Activated T-cell treated with anti-CD3 and anti-CD28 coated beads, Interleukin-2, amount 50 U/mL, for 4 hours (primary cell): ENCODE measurements at regions not wholly inside any gene's neighbourhood (a gene's known extent, or its start where the extent isn't known, plus 50 kb on each side); places are given as distances from the start of the nearest gene placed in this dataset.

Experiments
- ATAC-seq, 2 donors: fragments of 200-7000 bp; cut with Tn5 transposase; one replicate each; pipeline ENCODE4 v1.10.0; 2021
- DNase-seq: peaks from one replicate; pipeline ENCODE4 v3.0.0-alpha.2; 2020
- H3K27me3 Mint-ChIP-seq: one replicate; pipeline ENCODE4 v1.8.0; 2021; ENCODE audit warnings: low read depth, mixed read lengths
- H3K36me3 Mint-ChIP-seq: one replicate; pipeline ENCODE4 v1.8.0; 2022; ENCODE audit warnings: mixed read lengths; ENCODE audit not compliant: insufficient read depth
- H3K4me1 Mint-ChIP-seq: one replicate; pipeline ENCODE4 v1.8.0; 2021; ENCODE audit warnings: low read depth, mixed read lengths
- H3K4me3 Mint-ChIP-seq: one replicate; pipeline ENCODE4 v1.8.0; 2021; ENCODE audit warnings: mild to moderate bottlenecking, moderate library complexity, mixed read lengths
- H3K9me3 Mint-ChIP-seq: one replicate; pipeline ENCODE4 v1.8.0; 2021; ENCODE audit warnings: mixed read lengths

DNA sequence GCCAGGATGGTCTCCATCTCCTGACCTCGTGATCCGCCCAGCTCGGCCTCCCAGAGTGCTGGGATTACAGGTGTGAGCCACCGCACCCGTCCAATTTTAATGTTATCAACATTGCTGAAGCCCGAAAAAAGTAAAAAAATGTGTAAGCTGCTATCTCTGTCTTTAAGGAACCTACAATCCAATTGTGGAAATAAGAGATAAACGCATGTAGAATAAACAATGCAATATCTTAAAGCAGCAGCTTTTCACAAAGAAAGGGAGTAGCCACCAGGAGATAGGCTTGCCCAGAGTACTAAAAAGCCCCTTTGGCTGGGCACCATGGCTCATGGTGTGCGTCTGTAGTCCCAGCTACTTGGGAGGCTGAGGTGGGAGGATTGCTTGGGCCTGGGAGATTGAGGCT lies 282.9 kb upstream of the LYZL1 start:
- no peak for DNase-seq
- Mint-ChIP-seq H3K9me3 (no peaks in the 10 kb centered on the region), H3K4me1 (no peaks in the 10 kb centered on the region), H3K27me3 (no peaks in the 10 kb centered on the region), H3K4me3 (no peak overlapping the region), H3K36me3 (no peaks in the 10 kb centered on the region)
- no peak for ATAC-seq

DNA sequence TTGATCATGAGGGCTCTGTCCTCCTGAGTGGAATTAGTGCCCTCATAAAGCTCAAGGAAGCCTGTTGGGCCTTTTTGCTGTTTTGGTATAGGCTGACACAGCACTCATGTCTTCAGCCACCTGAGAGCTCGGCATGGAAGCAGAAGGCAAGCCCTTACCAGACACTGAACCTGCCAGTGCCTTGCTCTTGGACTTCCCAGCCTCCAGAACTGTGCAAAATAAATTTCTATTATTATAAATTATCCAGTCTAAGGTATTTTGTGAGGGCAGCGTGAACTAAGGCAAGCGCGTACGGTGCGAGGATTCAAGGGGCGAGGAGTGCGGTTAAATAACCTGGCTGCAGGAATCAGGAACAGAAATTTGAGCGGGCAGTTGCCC lies 281.5 kb upstream of the LYZL1 start:
- Mint-ChIP-seq H3K27me3 (no peaks in the 10 kb centered on the region), H3K9me3 (no peaks in the 10 kb centered on the region), H3K4me3 (no peak overlapping the region), H3K36me3 (no peaks in the 10 kb centered on the region), H3K4me1 (no peaks in the 10 kb centered on the region)
- DNase-seq (no peak), ATAC-seq (no peak)

DNA sequence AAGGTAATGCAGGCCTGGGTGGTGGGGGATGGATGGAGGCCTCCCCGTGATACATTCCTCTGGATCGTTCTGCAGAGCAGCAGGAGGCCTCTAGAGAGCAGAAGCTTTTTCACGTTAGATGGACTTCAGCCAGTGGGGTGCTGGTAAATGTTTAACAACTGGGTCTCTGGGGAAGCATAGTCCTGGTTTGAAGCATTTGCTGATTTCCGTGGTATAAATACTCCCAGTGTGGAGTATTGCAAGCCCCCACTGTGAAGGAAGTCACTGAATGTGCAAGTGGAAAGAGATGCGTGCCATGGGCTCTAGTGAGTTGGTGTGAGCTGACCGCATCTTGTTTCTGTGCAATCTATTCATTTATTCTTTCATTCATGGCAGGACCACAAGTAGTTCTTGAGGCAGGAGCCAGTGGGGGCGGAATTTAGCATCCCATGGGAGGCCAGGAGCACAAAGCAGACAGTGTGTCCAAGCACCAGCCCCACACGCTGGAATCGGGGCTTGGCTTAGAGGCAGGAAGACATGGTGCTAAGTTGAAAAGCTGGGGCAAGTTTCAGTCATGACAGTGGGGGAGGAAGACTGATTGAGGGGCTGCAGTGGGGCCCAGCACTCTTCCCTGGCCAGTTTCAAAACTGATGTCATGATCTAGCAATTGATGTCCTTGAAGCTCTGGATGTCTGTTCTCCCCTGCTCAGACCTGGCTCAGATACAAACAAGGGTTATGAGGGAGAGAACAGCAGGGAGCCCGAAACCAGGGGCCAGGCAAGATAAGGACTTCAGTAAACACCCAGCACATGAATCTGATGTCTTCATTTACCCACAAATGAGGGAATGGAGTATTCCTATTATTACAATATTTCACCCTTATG lies 280.9 kb upstream of the LYZL1 start:
- DNase-seq (no peak), ATAC-seq (no peak)
- Mint-ChIP-seq H3K36me3 (no peaks in the 10 kb centered on the region), H3K4me1 (no peaks in the 10 kb centered on the region), H3K27me3 (no peaks in the 10 kb centered on the region), H3K9me3 (no peaks in the 10 kb centered on the region), H3K4me3 (no peak overlapping the region)

DNA sequence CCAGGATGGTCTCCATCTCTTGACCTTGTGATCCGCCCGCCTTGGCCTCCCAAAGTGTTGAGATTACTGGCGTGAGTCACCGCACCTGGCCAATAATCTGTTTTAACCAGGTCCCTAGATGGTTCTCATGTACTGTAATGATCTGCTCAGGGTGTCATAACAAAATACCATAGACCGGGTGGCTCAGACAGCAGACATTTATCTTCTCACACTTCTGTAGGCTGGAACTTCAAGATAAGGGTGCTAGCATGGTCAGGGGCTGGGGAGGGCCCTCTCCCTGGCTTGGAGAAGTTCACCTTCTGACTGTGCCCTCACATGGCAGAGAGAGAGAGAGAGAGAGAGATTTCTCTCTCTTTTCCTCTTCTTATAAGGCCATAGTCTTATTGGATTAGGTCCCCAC lies 279.4 kb upstream of the LYZL1 start:
- H3K36me3 Mint-ChIP-seq = no peaks in the 10 kb centered on the region
- DNase-seq (no peak), ATAC-seq (no peak)
- H3K4me1 Mint-ChIP-seq = no peaks in the 10 kb centered on the region
- H3K27me3 Mint-ChIP-seq = no peaks in the 10 kb centered on the region
- no peak overlapping the region for H3K4me3 Mint-ChIP-seq
- H3K9me3 Mint-ChIP-seq = no peaks in the 10 kb centered on the region

DNA sequence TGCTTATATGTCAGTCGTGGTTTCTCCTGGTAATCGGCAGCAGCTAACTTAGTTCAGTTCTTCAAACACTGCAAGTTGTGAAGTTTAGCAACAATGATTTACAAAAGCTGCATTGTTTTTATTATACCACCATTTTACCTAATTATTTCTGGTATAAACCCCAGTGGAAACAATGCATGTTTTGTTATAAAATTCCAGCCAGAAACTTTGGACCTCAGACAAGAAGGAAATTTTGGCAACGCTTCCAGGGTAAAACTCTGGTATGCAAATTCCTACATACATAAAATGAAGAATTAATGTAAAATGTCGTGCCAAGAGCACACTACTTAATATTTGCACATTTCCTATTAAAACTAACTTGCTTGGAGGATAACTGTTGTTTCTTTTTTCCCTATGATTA lies 277.4 kb upstream of the LYZL1 start:
- H3K27me3 Mint-ChIP-seq = peaks cover 10% of the 10 kb centered on the region
- ATAC-seq (no peak), DNase-seq (no peak)
- no peaks in the 10 kb centered on the region for H3K4me1 Mint-ChIP-seq
- H3K9me3 Mint-ChIP-seq = no peaks in the 10 kb centered on the region
- H3K36me3 Mint-ChIP-seq = no peaks in the 10 kb centered on the region
- no peak overlapping the region for H3K4me3 Mint-ChIP-seq

DNA sequence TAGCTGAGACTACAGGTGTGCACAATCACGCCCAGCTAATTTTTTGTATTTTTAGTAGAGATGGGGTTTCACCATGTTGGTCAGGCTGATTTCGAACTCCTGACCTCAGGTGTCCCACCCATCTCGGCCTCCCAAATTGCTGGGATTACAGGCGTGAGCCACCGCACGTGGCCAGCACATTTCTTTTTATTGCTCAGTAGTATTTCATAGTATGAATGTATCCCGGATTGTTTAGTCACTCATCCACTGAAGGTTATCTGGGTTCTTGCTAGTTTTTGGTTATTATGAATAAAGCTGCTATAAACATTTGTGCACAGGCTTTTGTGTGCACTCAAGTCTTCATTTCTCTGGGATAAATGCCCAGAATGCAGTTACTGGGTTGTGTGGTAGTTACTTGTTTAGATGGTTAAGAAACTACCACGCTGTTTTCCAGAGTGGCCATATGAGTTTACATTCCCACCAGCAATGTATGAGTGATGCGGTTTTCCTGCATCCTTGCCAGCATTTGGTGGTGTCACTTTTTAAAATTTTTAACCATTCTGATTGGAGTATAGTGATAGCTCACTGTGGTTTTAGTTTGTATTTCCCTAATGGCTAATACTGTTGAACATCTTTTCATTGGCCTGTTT lies 275.8 kb upstream of the LYZL1 start:
- H3K36me3 Mint-ChIP-seq = no peaks in the 10 kb centered on the region
- no peaks in the 10 kb centered on the region for H3K9me3 Mint-ChIP-seq
- H3K4me3 Mint-ChIP-seq = no peak overlapping the region
- ATAC-seq (no peak), DNase-seq (no peak)
- H3K4me1 Mint-ChIP-seq = no peaks in the 10 kb centered on the region
- peaks cover 10% of the 10 kb centered on the region for H3K27me3 Mint-ChIP-seq

DNA sequence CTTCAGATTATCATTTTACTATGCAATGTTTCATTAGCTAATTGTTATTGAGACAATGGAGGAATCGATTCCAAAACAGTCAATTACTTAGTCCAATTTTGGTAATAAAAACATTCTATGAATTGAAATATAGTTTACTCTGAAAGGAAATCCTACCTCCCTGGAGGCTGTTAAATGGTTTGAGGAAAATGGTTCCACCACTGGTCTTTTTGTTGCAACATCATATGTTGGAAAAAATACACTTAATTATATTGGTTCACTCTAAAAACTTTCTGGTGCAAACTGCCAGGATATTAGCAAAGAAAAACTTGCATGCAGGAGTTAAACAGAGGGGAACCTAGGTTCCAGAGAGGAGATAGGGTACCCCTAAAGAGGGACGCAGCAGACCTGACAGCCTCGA lies 267.3 kb upstream of the LYZL1 start:
- Mint-ChIP-seq H3K9me3 (no peaks in the 10 kb centered on the region), H3K4me1 (no peaks in the 10 kb centered on the region), H3K27me3 (peaks cover 5% of the 10 kb centered on the region), H3K4me3 (no peak overlapping the region), H3K36me3 (no peaks in the 10 kb centered on the region)
- ATAC-seq (no peak), DNase-seq (no peak)

DNA sequence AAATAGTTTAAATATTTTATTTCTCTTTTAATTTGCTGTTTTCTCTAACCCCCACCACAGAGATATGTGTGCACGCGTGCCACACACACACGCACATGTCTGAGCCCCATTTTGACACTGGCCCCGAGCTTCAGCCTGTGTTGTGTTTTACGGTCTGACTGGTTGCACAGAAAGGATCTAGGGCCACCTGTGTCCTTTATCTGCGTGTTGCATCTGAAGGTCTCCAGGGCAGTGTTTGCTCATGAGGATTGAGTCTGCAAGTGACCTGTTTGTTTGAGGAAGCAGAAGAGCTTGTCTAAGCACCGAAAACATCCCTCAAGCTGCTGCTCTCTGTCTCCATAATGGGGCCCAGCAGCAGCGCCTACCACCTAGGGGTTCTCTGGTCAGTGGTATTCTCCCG lies 266.4 kb upstream of the LYZL1 start:
- no peak overlapping the region for H3K4me3 Mint-ChIP-seq
- peaks cover 6% of the 10 kb centered on the region for H3K27me3 Mint-ChIP-seq
- H3K4me1 Mint-ChIP-seq = no peaks in the 10 kb centered on the region
- H3K9me3 Mint-ChIP-seq = no peaks in the 10 kb centered on the region
- no peak for DNase-seq
- no peaks in the 10 kb centered on the region for H3K36me3 Mint-ChIP-seq
- no peak for ATAC-seq

DNA sequence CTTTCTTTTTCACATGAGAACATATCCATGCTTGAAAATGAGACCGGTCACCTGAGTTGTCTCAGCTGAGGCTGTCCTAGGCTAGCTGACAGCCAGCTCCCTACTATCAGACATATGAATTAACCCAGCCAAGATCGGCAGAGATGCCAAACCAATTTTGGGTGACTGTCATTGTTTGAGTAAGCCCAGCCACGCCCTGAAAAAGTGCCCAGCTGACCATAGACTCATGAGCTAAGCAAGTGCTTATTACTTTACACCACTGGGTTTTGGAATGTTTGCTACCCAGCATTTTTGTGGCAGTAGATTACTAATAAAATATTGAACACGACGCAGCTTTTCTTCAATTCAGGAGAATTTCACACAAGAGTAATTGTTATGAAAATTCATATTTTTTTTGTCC lies 265.2 kb upstream of the LYZL1 start:
- Mint-ChIP-seq H3K36me3 (no peaks in the 10 kb centered on the region), H3K4me3 (no peak overlapping the region), H3K9me3 (no peaks in the 10 kb centered on the region), H3K27me3 (peaks cover 7% of the 10 kb centered on the region), H3K4me1 (no peaks in the 10 kb centered on the region)
- no peak for DNase-seq
- no peak for ATAC-seq

DNA sequence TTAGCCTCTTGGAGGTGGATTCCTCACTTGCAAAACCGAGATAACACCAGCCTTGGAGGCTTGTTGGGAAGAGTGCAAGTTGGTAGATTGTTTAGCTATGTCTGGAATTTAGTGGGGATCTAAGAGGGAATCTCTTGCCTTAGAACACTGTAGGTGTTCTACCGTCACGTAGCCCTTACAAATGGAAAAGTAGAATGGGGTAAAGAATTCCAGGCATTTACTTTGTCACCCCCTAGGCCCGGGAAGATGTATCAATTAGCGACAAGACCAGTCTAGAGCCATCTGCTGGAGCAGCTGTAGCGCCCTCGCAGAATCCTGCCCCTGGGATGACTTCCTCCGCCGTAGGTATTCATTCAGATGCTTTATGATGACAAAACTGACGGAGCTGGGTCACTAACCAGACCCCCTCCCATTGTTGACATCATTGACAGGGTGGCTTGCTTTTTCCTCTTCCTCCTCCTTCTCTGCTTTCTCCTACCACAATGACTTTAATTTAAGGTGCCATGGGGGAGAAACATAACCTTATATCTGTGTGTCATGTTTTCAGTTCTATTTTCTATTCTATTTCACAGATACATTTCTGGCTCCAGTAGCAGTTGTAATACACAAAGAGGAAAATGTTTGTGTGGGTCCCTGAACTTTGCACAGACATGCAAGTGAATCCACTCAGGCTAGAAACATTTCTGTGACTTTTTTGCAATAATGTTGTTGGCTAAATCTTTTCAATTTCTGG lies 262.6 kb upstream of the LYZL1 start:
- ATAC-seq = no peak
- H3K9me3 Mint-ChIP-seq = no peaks in the 10 kb centered on the region

DNA sequence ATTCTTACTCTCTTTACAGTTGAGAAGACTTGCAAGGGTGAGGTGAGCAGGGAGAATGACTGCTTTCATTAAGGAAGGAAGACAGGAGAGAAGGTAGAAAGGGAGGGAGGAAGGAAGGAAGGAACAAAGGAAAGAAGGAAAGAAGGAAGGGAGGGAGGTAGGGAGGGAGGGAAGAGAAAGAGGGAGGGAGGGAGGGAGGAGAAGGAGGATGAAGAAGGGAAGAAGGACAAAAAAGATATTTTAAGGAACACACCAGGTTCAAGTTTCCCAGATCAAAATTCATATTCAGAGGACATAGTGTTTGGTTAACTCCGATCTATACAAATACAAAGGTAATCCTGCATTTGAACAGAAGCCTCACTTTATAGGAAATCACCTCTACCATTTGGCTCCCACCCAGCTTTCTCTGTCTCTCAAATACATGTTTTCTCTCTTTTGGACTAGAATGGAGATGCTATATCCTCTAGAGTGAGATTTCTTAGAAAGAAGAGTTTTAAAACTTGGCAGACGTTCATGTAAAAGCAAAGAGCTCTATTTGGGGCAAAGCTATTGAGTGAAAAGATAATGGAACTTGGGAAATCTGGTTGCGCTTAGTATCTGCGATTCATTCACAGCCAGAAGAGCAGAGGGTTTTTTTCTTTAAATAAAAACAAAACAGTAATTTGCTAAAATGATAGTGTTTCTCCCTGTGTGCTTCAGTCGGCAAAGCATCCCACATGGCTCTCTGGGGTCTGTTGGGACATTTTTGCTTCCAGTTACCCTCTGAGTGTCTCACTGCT lies 261.9 kb upstream of the LYZL1 start:
- H3K27me3 Mint-ChIP-seq = peaks cover 5% of the 10 kb centered on the region
- H3K4me1 Mint-ChIP-seq = no peaks in the 10 kb centered on the region
- H3K36me3 Mint-ChIP-seq = no peaks in the 10 kb centered on the region
- H3K4me3 Mint-ChIP-seq = no peak overlapping the region
- DNase-seq (no peak), ATAC-seq (no peak)
- H3K9me3 Mint-ChIP-seq = no peaks in the 10 kb centered on the region

More for the DNA sequence above, 262.6 kb upstream of the LYZL1 start:
- no peak overlapping the region for H3K4me3 Mint-ChIP-seq
- DNase-seq = no peak
- no peaks in the 10 kb centered on the region for H3K36me3 Mint-ChIP-seq
- H3K4me1 Mint-ChIP-seq = no peaks in the 10 kb centered on the region
- H3K27me3 Mint-ChIP-seq = peaks cover 2% of the 10 kb centered on the region

DNA sequence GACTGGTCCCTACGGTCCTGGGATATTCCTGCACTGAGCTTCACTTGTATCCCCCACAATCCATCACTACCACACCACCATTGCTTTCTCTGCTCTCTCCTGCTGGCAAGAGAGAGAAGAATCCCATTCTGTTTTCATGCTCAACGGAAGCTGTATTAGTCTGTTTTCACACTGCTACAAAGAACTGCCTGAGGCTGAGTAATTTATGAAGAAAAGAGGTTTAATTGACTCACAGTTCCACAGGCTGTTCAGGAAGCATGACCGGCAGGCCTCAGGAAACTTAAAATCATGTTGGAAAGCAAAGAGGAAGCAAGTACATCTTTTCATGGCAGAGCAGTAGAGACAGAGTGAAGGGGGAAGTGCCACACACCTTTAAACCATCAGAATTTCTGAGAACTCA lies 260.4 kb upstream of the LYZL1 start:
- Mint-ChIP-seq H3K4me1 (no peaks in the 10 kb centered on the region), H3K27me3 (peaks cover 5% of the 10 kb centered on the region), H3K9me3 (no peaks in the 10 kb centered on the region), H3K4me3 (no peak overlapping the region), H3K36me3 (no peaks in the 10 kb centered on the region)
- DNase-seq (no peak), ATAC-seq (no peak)

DNA sequence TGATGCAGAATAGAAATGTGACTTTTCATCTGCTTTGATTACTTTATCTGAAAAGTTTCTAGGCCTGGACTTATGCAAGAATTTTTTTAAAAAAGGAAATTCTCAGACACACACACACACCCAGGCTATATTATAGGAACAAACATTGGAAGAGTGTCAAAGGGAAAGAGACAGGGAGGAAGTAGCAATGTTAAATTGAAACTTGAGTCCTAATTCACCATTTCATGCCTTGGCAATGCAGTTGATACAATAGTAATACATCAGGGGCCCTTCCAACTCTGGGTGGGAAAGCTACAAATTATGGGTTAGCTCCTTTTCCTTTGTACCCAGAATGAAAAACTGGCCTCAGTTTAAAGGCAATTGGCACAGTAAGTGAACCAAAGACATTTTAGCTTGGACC lies 258.0 kb upstream of the LYZL1 start:
- H3K4me3 Mint-ChIP-seq = no peak overlapping the region
- H3K27me3 Mint-ChIP-seq = peaks cover 5% of the 10 kb centered on the region
- no peaks in the 10 kb centered on the region for H3K36me3 Mint-ChIP-seq
- no peaks in the 10 kb centered on the region for H3K9me3 Mint-ChIP-seq
- DNase-seq (no peak), ATAC-seq (no peak)
- no peaks in the 10 kb centered on the region for H3K4me1 Mint-ChIP-seq

DNA sequence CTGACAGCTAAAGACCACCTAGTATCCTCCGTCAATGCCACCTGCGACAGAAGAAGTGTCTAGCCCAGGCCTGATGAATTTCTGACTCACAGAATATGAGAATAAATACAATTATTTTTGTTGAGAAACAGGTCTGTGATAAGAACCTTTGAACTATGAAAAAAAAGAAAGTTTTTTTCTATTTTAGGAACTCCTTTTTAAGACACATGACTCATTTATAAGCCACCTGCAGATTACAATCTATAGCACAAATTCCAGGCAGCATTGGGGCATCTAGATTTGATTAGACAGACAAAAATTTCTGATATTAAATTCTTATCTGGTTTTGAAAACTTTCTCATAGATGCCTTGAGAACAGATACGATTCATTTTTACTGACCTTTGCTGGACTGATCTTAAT lies 256.7 kb upstream of the LYZL1 start:
- H3K9me3 Mint-ChIP-seq = no peaks in the 10 kb centered on the region
- H3K36me3 Mint-ChIP-seq = no peaks in the 10 kb centered on the region
- no peak for DNase-seq
- no peak for ATAC-seq
- peaks cover 5% of the 10 kb centered on the region for H3K27me3 Mint-ChIP-seq
- no peak overlapping the region for H3K4me3 Mint-ChIP-seq
- H3K4me1 Mint-ChIP-seq = no peaks in the 10 kb centered on the region
